Cardiac septum (tissue), 1 donor: ENCODE measurements at regions not wholly inside any gene's neighbourhood (a gene's known extent, or its start where the extent isn't known, plus 50 kb on each side); places are given as distances from the start of the nearest gene placed in this dataset.

Source experiments
- DNase-seq: peaks from one replicate; pipeline ENCODE4 v3.0.0-alpha.2; 2020; ENCODE audit warnings: low spot score
- intact Hi-C: fragments of 100-400 bp; cut with DNase I; formaldehyde crosslinking; loops from one replicate; pipeline ENCODE4 v1.14.0; 2022
- donor health status: DM: no; HTN: no; CAD: no.

- DNase-seq, result no peak
- intact Hi-C loops, result loop anchor here (5.0 to 10.0 kb wide), 2 partner anchors 71 to 209 kb away; no protein-coding TSS in a partner anchor
Measured at GRCh38 chr7:18293759-18294158, 201.8 kb upstream of the HDAC9 start.

GRCh38 chr7:18294411-18294810, 201.1 kb upstream of the HDAC9 start:
- intact Hi-C loops, result loop anchor here (5.0 to 10.0 kb wide), 2 partner anchors 72 to 210 kb away; no protein-coding TSS in a partner anchor
- no peak for DNase-seq

GRCh38 chr7:18295781-18296423, 199.6 kb upstream of the HDAC9 start:
- intact Hi-C loops, result loop anchor here (10.0 kb wide), 1 partner anchor 211 kb away; no protein-coding TSS in a partner anchor
- DNase-seq, result no peak

- no peak for DNase-seq
- intact Hi-C loops, result no loop called here
Measured at GRCh38 chr7:18302097-18302496, 193.5 kb upstream of the HDAC9 start.

GRCh38 chr7:18305866-18306265, 189.7 kb upstream of the HDAC9 start:
- no peak for DNase-seq
- intact Hi-C loops, result no loop called here

- intact Hi-C loops, result no loop called here
Measured at GRCh38 chr7:18306696-18307095, 188.9 kb upstream of the HDAC9 start.

GRCh38 chr7:18308938-18309337, 186.6 kb upstream of the HDAC9 start:
- intact Hi-C loops, result no loop called here
- no peak for DNase-seq

More at GRCh38 chr7:18306696-18307095, 188.9 kb upstream of the HDAC9 start:
- no peak for DNase-seq

GRCh38 chr7:18312482-18312881, 183.1 kb upstream of the HDAC9 start:
- no peak for DNase-seq
- intact Hi-C loops, result no loop called here

GRCh38 chr7:18313965-18314364, 181.6 kb upstream of the HDAC9 start:
- DNase-seq, result no peak
- intact Hi-C loops, result no loop called here

GRCh38 chr7:18315241-18315640, 180.3 kb upstream of the HDAC9 start:
- intact Hi-C loops, result no loop called here
- DNase-seq, result no peak

- DNase-seq, result no peak
- intact Hi-C loops, result no loop called here
Measured at GRCh38 chr7:18317941-18318340, 177.6 kb upstream of the HDAC9 start.

GRCh38 chr7:18320422-18320821, 175.1 kb upstream of the HDAC9 start:
- DNase-seq, result no peak
- intact Hi-C loops, result no loop called here

- intact Hi-C loops, result no loop called here
- DNase-seq, result no peak
Measured at GRCh38 chr7:18320971-18321567, 174.5 kb upstream of the HDAC9 start.

GRCh38 chr7:18330548-18330947, 165.0 kb upstream of the HDAC9 start:
- intact Hi-C loops, result no loop called here
- no peak for DNase-seq

- intact Hi-C loops, result no loop called here
- no peak for DNase-seq
Measured at GRCh38 chr7:18336626-18337025, 158.9 kb upstream of the HDAC9 start.

- DNase-seq, result no peak
- intact Hi-C loops, result no loop called here
Measured at GRCh38 chr7:18337048-18337809, 158.3 kb upstream of the HDAC9 start.

GRCh38 chr7:18338910-18339523, 156.5 kb upstream of the HDAC9 start:
- DNase-seq, result no peak
- intact Hi-C loops, result no loop called here

GRCh38 chr7:18341756-18342155, 153.8 kb upstream of the HDAC9 start:
- intact Hi-C loops, result loop anchor here (10.0 kb wide), 2 partner anchors 367 to 567 kb away; no protein-coding TSS in a partner anchor
- no peak for DNase-seq

GRCh38 chr7:18343047-18343446, 152.5 kb upstream of the HDAC9 start:
- intact Hi-C loops, result loop anchor here (10.0 kb wide), 2 partner anchors 368 to 568 kb away; no protein-coding TSS in a partner anchor
- DNase-seq, result no peak

GRCh38 chr7:18344536-18344935, 151.0 kb upstream of the HDAC9 start:
- no peak for DNase-seq
- intact Hi-C loops, result loop anchor here (10.0 kb wide), 2 partner anchors 370 to 570 kb away; no protein-coding TSS in a partner anchor
